HK-2 (cell line): ENCODE measurements at regions not wholly inside any gene's neighbourhood (a gene's known extent, or its start where the extent isn't known, plus 50 kb on each side); places are given as distances from the start of the nearest gene placed in this dataset.

Experiments used
- DNase-seq: peaks from one replicate; pipeline ENCODE4 v3.0.0-alpha.2; 2018; ENCODE audit not compliant: unreplicated experiment

- DNase-seq, result no peak
Observed at GRCh38 chr22:19621373-19622060, 92.8 kb upstream of the SEPTIN5 start.

- no peak for DNase-seq
Observed at GRCh38 chr22:19622061-19622441, 92.3 kb upstream of the SEPTIN5 start.

- DNase-seq, result no peak
Observed at GRCh38 chr22:19625331-19626041, 88.8 kb upstream of the SEPTIN5 start.

- no peak for DNase-seq
Observed at GRCh38 chr22:19626042-19626587, 88.2 kb upstream of the SEPTIN5 start.

- DNase-seq, result no peak
Observed at GRCh38 chr22:19626666-19627065, 87.6 kb upstream of the SEPTIN5 start.

- DNase-seq, result no peak
Observed at GRCh38 chr22:19628038-19628776, 86.1 kb upstream of the SEPTIN5 start.

GRCh38 chr22:19629331-19629719 lies 85.0 kb upstream of the SEPTIN5 start:
- no peak for DNase-seq

GRCh38 chr22:19629720-19630419 lies 84.4 kb upstream of the SEPTIN5 start:
- DNase-seq, result peak; percentile 73

GRCh38 chr22:19630614-19631013 lies 83.7 kb upstream of the SEPTIN5 start:
- DNase-seq, result no peak

- no peak for DNase-seq
Observed at GRCh38 chr22:19631899-19632667, 82.2 kb upstream of the SEPTIN5 start.

GRCh38 chr22:19632668-19633148 lies 81.6 kb upstream of the SEPTIN5 start:
- no peak for DNase-seq

- no peak for DNase-seq
Observed at GRCh38 chr22:19634226-19634975, 79.9 kb upstream of the SEPTIN5 start.

- no peak for DNase-seq
Observed at GRCh38 chr22:19635644-19636043, 78.7 kb upstream of the SEPTIN5 start.

GRCh38 chr22:19636696-19637407 lies 77.5 kb upstream of the SEPTIN5 start:
- DNase-seq, result no peak

GRCh38 chr22:19637408-19638281 lies 76.7 kb upstream of the SEPTIN5 start:
- no peak for DNase-seq

GRCh38 chr22:19638282-19639015 lies 75.9 kb upstream of the SEPTIN5 start:
- DNase-seq, result no peak

GRCh38 chr22:19639610-19640135 lies 74.6 kb upstream of the SEPTIN5 start:
- no peak for DNase-seq

- no peak for DNase-seq
Observed at GRCh38 chr22:19640306-19640705, 74.0 kb upstream of the SEPTIN5 start.
